ENCODE measurements at regions not wholly inside any gene's neighbourhood (a gene's known extent, or its start where the extent isn't known, plus 50 kb on each side); places are given as distances from the start of the nearest gene placed in this dataset. TPM values are rescaled to one million over a fixed set of nuclear protein-coding genes. Genes with fewer than 3 reads are reported as not detected.

- no peak for DNase-seq
These were observed 60.8 kb upstream of the TENT5A start for GRCh38 chr6:81813305-81813704.

- DNase-seq, result no peak
These were observed 59.9 kb upstream of the TENT5A start for GRCh38 chr6:81812401-81812800.

DNA sequence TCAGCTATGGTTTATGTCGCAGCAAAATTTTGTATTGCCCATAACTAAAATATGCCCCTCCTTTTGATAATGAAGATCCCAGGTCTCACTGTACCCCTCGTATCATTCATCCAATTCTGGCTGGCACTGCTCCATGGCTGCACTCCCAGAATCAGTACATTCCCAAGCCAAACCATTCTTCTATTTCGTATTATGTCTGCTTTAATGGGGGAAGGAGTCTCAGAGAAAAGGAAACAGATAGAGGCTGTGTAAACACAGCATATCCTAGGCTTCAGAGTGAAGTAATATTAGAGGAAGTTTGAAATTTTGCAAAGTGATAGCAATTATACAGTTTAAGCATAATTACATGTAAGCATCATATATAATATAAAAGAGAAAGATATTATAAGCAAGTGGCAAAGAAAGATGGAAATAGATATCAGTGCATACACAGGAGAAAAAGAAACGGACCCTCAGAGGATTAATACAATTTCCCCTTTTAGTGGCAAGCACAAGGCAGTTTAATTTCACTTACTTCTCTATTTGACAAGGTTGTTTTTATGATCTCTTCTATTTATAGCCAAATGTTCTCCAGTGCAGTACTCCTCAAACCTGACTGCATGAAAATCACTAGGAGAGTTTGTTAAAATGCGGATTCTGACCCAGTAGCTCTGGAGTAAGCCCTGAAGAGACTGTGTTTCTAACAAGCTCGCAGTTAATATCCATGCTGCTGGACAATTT, 56.5 kb upstream of the TENT5A start:
- no peak for DNase-seq

DNA sequence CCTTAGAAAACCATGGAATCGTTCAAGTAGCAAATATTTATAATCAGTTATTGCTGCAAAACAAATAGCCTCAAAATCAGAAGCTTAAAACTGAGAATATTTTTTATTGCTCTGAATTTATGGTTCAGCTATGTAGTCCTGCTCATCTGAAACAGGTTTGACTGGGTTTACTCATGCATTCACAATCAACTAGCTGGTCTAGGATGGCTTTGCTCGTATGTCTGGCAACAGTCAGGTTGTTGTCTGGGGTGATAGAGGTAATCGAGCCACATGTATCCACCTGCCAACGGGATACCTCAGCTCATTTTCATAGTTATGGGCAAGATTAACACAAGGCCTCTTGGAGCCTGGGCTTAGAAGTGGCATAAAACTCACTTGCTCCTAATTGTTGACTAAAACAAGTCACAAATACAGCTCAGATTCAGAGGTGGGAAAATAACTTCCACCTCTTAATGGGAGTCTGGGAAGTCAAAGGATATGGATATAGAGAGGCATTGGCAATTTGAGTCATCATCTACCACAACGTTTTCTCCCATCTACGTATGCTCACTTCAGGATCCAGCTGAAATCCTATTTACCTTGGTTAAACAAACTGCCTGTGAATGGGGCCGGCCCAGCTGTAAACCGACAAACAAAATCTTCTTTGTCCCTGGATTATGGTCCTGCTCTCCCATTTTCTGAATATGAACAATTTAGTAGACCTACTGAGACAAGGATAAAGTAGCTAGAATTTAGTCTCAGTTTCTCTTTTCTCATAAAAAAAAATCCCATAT, 54.5 kb upstream of the TENT5A start:
- no peak for DNase-seq

DNA sequence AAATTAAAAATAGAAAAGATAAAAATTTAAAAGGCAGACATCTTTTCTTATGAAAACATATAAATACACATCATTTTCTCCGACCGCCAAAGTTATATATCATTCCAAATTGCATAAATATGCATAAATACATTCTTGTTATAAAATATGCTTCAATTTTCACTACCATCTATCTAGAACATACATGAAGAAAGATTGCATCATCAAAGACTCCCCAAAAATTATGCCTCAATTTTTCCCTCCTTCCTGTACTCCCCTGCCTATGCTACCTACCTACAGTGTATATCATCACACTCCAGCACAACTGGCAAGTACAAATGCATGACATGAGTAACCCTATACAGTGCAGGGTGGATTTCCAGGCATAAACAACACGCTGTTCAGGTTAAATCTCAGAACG, 49.9 kb upstream of the TENT5A start:
- no peak for DNase-seq

Small RNA genes in the stretch of these regions (small RNA-seq; reads per million reads assigned to genes)
- not detected for gene AL360157.1 (ENCODE audit: low replicate concordance)

All from skin of body (tissue), 2 donors.